ENCODE measurements at regions not wholly inside any gene's neighbourhood (a gene's known extent, or its start where the extent isn't known, plus 50 kb on each side); places are given as distances from the start of the nearest gene placed in this dataset.

DNA sequence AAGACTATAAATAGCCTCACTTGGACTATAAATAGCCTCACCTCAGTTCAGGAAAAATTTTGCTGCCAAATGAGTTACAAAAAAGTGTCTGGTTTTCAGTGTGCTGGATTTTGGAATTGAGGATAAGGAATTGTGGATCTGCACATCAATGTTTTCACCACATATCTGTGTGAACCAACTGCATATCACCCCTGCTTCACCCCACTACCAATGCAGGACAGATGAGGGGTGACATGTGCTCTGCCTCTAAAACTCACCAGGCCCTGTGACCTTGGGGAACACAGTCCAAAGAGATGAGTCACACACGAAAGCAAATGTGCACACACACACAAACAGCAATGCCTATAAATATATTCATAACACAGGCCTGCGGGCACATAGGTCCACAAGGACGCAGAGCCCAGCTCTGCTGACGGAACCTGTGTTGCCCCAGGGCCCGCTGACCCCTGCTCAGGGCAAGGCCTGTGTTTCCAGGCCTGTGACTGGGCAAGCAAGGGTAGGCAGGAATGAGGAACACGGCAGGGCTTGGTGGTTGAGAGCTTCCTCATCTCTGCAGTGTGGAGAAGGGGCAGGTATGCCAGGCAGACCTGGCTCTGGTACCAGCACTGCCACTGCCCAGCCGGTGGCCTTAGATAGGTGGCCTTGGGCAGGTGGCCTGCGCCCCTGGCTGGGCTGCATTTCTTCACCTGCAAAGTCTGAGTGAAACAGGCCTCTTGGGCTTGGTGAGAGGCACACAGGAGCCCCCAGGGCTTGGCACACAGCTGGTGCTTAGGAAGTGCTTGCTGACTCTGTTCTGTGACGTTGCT is 82.4 kb downstream of the ARL6IP4 start:
- TF ChIP-seq, protein P1, sequence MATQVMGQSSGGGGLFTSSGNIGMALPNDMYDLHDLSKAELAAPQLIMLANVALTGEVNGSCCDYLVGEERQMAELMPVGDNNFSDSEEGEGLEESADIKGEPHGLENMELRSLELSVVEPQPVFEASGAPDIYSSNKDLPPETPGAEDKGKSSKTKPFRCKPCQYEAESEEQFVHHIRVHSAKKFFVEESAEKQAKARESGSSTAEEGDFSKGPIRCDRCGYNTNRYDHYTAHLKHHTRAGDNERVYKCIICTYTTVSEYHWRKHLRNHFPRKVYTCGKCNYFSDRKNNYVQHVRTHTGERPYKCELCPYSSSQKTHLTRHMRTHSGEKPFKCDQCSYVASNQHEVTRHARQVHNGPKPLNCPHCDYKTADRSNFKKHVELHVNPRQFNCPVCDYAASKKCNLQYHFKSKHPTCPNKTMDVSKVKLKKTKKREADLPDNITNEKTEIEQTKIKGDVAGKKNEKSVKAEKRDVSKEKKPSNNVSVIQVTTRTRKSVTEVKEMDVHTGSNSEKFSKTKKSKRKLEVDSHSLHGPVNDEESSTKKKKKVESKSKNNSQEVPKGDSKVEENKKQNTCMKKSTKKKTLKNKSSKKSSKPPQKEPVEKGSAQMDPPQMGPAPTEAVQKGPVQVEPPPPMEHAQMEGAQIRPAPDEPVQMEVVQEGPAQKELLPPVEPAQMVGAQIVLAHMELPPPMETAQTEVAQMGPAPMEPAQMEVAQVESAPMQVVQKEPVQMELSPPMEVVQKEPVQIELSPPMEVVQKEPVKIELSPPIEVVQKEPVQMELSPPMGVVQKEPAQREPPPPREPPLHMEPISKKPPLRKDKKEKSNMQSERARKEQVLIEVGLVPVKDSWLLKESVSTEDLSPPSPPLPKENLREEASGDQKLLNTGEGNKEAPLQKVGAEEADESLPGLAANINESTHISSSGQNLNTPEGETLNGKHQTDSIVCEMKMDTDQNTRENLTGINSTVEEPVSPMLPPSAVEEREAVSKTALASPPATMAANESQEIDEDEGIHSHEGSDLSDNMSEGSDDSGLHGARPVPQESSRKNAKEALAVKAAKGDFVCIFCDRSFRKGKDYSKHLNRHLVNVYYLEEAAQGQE (IDR thresholded peaks at IDR 0.05; ENCODE audit: insufficient read depth in 1 of 2, low read depth in 2 of 2, low read length in 2 of 2) = no peak
- TF ChIP-seq SIN3A (IDR thresholded peaks at IDR 0.05; ENCODE audit: borderline replicate concordance, insufficient read depth, low read length) = no peak

All from PFSK-1 (cell line).